MM.1S (cell line): ENCODE measurements at regions not wholly inside any gene's neighbourhood (a gene's known extent, or its start where the extent isn't known, plus 50 kb on each side); places are given as distances from the start of the nearest gene placed in this dataset.

ENCODE experiments used
- DNase-seq: peaks from one replicate; pipeline ENCODE4 v3.0.0-alpha.2; 2015
- H2AFZ ChIP-seq: fragments of 300-600 bp; sonication (generic); 2 replicates; pipeline ENCODE4 v1.6.0; 2016; ENCODE audit warnings: antibody characterized with exemption, low read length
- H3F3A ChIP-seq: fragments of 300-600 bp; sonication (generic); 2 replicates; pipeline ENCODE4 v1.6.1; 2016; ENCODE audit warnings: mild to moderate bottlenecking, antibody characterized with exemption, low read length, moderate library complexity, mixed read lengths; ENCODE audit not compliant: insufficient read depth
- H3K27ac ChIP-seq: fragments of 300-600 bp; sonication (generic); 2 replicates; pipeline ENCODE4 v1.5.1; 2016; ENCODE audit warnings: mild to moderate bottlenecking, low read length
- H3K27me3 ChIP-seq: fragments of 300-600 bp; sonication (generic); replicated peaks from 2 replicates; pipeline ENCODE4 v1.6.0; 2016; ENCODE audit warnings: low read length; ENCODE audit not compliant: insufficient read depth
- H3K36me3 ChIP-seq: fragments of 300-600 bp; sonication (generic); replicated peaks from 2 replicates; pipeline ENCODE4 v1.6.1; 2016; ENCODE audit warnings: mild to moderate bottlenecking, low read length, mixed read lengths; ENCODE audit not compliant: insufficient read depth
- H3K4me1 ChIP-seq: fragments of 300-600 bp; sonication (generic); 2 replicates; pipeline ENCODE4 v1.6.1; 2016; ENCODE audit warnings: low read length, mixed read lengths
- H3K4me2 ChIP-seq: fragments of 300-600 bp; sonication (generic); 2 replicates; pipeline ENCODE4 v1.6.0; 2016; ENCODE audit warnings: low read depth, low read length
- H3K4me3 ChIP-seq: fragments of 300-600 bp; sonication (generic); 2 replicates; pipeline ENCODE4 v1.5.1; 2016; ENCODE audit warnings: low read length, mixed read lengths
- H3K79me2 ChIP-seq: fragments of 300-600 bp; sonication (generic); 2 replicates; pipeline ENCODE4 v1.6.1; 2016; ENCODE audit warnings: mixed run types, low read length, mixed read lengths
- H3K9ac ChIP-seq: fragments of 300-600 bp; sonication (generic); 2 replicates; pipeline ENCODE4 v1.6.1; 2016; ENCODE audit warnings: low read length, mixed read lengths
- H3K9me2 ChIP-seq: fragments of 300-600 bp; sonication (generic); replicated peaks from 2 replicates; pipeline ENCODE4 v1.6.1; 2016; ENCODE audit warnings: mild to moderate bottlenecking, low read length, mixed read lengths; ENCODE audit not compliant: insufficient read depth
- H3K9me3 ChIP-seq: fragments of 300-600 bp; sonication (generic); replicated peaks from 2 replicates; pipeline ENCODE4 v1.6.1; 2016; ENCODE audit warnings: mild to moderate bottlenecking, low read length, mixed read lengths; ENCODE audit not compliant: insufficient read depth
- H4K20me1 ChIP-seq: fragments of 300-600 bp; sonication (generic); 2 replicates; pipeline ENCODE4 v1.6.1; 2016; ENCODE audit warnings: mild to moderate bottlenecking, low read length, moderate library complexity, mixed read lengths; ENCODE audit not compliant: insufficient read depth
- EZH2 ChIP-seq: fragments of 300-600 bp; sonication (generic); optimal IDR thresholded peaks from 2 replicates; pipeline ENCODE3; 2017; ENCODE audit warnings: low read depth, mild to moderate bottlenecking, antibody characterized with exemption, low read length, mixed read lengths
- EZH2phosphoT487 ChIP-seq: fragments of 300-600 bp; sonication (generic); IDR thresholded peaks from 2 replicates; pipeline ENCODE4 v1.6.1; 2018; ENCODE audit warnings: antibody characterized with exemption, low read length
- TF ChIP-seq, protein P1 (sequence below): fragments of 300-600 bp; sonication (generic); IDR thresholded peaks from 2 replicates; pipeline ENCODE4 v1.5.1; 2016; ENCODE audit warnings: antibody characterized with exemption, low read length, mixed read lengths

DNA sequence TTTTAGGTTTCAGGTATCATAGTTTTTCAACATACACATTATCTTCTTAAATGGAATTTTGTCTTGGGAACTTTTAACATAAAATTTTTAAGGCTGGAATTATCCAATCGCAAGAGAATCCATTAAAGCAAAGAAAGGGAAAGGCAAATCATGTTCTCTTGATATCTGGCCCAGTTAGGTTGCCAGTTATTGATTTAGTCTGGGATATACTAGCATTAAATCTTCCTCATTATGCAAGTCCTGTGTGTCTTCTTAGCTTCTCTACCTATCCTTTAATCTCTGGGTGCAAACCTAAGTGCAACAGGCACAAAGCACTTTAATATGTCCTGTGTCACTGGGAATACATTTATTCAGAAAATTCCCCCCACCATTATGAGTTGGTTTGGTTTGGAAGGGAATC, 75.4 kb upstream of the CNTLN start:
- Histone ChIP-seq H3K4me1 (no peaks in the 10 kb centered on the region), H3K27ac (no peak overlapping the region), H4K20me1 (no peaks in the 10 kb centered on the region), H3K9me2 (no peaks in the 10 kb centered on the region), H3K27me3 (no peaks in the 10 kb centered on the region), H2AFZ (no peak overlapping the region), H3K9ac (no peak overlapping the region), H3K9me3 (no peaks in the 10 kb centered on the region), H3K36me3 (no peaks in the 10 kb centered on the region), H3K4me3 (no peak overlapping the region), H3K4me2 (no peak overlapping the region), H3K79me2 (no peaks in the 10 kb centered on the region), H3F3A (no peaks in the 10 kb centered on the region)
- TF ChIP-seq EZH2phosphoT487 (no peak), EZH2 (no peak)
- TF ChIP-seq, protein P1, sequence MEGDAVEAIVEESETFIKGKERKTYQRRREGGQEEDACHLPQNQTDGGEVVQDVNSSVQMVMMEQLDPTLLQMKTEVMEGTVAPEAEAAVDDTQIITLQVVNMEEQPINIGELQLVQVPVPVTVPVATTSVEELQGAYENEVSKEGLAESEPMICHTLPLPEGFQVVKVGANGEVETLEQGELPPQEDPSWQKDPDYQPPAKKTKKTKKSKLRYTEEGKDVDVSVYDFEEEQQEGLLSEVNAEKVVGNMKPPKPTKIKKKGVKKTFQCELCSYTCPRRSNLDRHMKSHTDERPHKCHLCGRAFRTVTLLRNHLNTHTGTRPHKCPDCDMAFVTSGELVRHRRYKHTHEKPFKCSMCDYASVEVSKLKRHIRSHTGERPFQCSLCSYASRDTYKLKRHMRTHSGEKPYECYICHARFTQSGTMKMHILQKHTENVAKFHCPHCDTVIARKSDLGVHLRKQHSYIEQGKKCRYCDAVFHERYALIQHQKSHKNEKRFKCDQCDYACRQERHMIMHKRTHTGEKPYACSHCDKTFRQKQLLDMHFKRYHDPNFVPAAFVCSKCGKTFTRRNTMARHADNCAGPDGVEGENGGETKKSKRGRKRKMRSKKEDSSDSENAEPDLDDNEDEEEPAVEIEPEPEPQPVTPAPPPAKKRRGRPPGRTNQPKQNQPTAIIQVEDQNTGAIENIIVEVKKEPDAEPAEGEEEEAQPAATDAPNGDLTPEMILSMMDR: no peak
- DNase-seq: no peak

DNA sequence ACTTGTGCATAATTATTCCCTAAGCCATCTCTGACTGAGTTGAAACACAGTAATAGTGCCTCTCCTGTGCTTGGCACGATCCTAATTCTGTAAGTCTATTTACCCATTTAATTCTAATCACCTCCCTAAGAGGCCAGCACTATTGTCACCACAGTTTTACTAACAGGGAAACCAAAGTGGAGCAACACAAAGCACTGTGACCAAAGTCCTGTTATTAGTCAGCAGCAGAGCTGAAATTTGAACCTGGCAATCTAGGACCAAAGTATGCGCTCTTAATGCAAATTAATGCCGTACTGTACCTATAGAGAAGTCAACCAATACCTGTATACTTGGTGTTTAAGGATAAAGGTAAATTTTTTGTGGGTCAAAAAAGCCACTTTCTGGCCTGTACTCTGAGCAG, 77.1 kb upstream of the CNTLN start:
- no peaks in the 10 kb centered on the region for H3K4me1 ChIP-seq
- H4K20me1 ChIP-seq: no peaks in the 10 kb centered on the region
- H3K36me3 ChIP-seq: no peaks in the 10 kb centered on the region
- H3K9me2 ChIP-seq: no peaks in the 10 kb centered on the region
- H3K4me3 ChIP-seq: no peak overlapping the region
- no peak overlapping the region for H2AFZ ChIP-seq
- H3K9ac ChIP-seq: no peak overlapping the region
- H3K27ac ChIP-seq: no peak overlapping the region
- H3K9me3 ChIP-seq: no peaks in the 10 kb centered on the region
- H3K4me2 ChIP-seq: no peak overlapping the region
- DNase-seq: no peak
- H3F3A ChIP-seq: no peaks in the 10 kb centered on the region
- H3K27me3 ChIP-seq: no peaks in the 10 kb centered on the region
- TF ChIP-seq EZH2phosphoT487 (no peak), EZH2 (no peak)
- TF ChIP-seq, protein P1: no peak
- no peaks in the 10 kb centered on the region for H3K79me2 ChIP-seq

DNA sequence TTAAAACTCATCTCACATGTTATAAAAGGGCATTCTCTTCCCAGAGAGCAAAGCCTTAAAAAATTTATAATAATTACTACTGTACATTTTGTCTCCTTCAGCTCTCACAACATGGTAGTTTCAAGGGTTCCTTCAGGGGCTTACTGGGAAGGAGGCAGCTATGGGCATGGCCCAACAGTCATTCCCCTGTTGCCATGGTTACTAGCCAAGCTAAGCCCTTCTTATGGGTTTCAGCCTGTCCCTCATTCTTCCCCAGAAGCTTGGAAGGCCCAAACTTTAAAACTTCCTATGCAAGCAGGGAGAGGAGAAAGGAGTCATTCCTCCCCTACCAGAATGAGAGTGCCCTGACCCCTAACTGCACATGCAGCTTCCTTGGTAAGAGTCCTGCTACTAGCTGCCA, 82.2 kb upstream of the CNTLN start:
- no peak overlapping the region for H3K9ac ChIP-seq
- TF ChIP-seq, protein P1: no peak
- TF ChIP-seq EZH2phosphoT487 (no peak), EZH2 (no peak)

DNA sequence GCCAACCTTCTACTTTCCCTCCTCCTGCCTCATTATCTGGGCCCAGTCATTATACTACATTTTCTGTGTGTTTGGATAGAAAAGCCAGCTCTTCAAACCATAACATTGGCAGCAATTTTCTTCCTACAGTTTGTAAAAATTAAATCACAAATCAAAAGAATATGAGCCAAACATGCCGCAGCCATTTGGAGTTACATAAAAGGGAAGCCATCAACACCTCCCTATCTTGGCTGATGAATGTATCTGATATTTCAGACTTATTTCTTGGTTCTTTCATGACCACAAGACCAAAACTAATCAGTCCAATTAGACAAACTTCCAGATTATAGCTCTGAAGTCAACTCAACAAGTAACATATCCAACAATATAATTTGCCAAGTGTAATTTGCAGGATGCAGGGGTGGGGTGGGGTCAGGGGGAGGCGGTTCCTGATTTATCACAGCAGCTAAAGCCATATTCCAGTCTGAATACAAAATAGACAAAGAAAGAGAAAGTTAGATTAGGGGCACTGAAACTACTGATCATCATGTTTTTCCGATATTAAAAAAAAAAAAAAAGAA, 89.4 kb upstream of the CNTLN start:
- Histone ChIP-seq H3F3A (no peaks in the 10 kb centered on the region), H3K4me1 (no peaks in the 10 kb centered on the region), H3K9me2 (no peaks in the 10 kb centered on the region), H3K27me3 (no peaks in the 10 kb centered on the region), H3K9me3 (no peaks in the 10 kb centered on the region), H3K4me2 (no peak overlapping the region), H3K27ac (no peak overlapping the region), H2AFZ (no peak overlapping the region), H3K4me3 (no peak overlapping the region), H4K20me1 (no peaks in the 10 kb centered on the region), H3K9ac (no peak overlapping the region), H3K36me3 (no peaks in the 10 kb centered on the region), H3K79me2 (no peaks in the 10 kb centered on the region)
- DNase-seq: no peak
- TF ChIP-seq EZH2phosphoT487: no peak
- TF ChIP-seq, protein P1: no peak
- TF ChIP-seq EZH2: no peak

More for the DNA sequence above, 82.2 kb upstream of the CNTLN start:
- Histone ChIP-seq H3K9me3 (no peaks in the 10 kb centered on the region), H4K20me1 (no peaks in the 10 kb centered on the region), H3K9me2 (no peaks in the 10 kb centered on the region), H3K4me2 (no peak overlapping the region), H3F3A (no peaks in the 10 kb centered on the region), H3K79me2 (no peaks in the 10 kb centered on the region), H3K36me3 (no peaks in the 10 kb centered on the region), H3K4me1 (no peaks in the 10 kb centered on the region), H3K4me3 (no peak overlapping the region), H3K27me3 (no peaks in the 10 kb centered on the region), H2AFZ (no peak overlapping the region), H3K27ac (no peak overlapping the region)
- no peak for DNase-seq
